GM19463 (cell line): ENCODE measurements at regions not wholly inside any gene's neighbourhood (a gene's known extent, or its start where the extent isn't known, plus 50 kb on each side); places are given as distances from the start of the nearest gene placed in this dataset.
"Not testable (repeated sequence)": the region's sequence is repeated elsewhere in the genome, so short reads cannot be mapped to it uniquely, and the experiment has no call there.

Experiments
- ATAC-seq: cut with Tn5 transposase; IDR thresholded peaks from one replicate; pipeline ENCODE4 v1.9.1; 2021; ENCODE audit warnings: mild to moderate bottlenecking, moderate library complexity; ENCODE audit not compliant: unreplicated experiment

DNA sequence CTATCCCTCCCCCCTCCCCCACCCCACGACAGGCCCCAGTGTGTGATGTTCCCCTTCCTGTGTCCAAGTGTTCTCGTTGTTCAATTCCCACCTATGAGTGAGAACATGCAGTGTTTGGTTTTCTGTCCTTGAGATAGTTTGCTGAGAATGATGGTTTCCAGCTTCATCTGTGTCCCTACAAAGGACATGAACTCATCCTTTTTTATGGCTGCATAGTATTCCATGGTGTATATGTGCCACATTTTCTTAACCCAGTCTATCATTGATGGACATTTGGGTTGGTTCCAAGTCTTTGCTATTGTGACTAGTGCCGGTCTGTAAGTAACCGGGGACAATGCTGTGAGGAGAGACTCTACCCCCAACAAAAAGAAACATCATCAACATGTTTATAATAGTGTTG lies 217.2 kb downstream of the SEC23IP start:
- ATAC-seq = not testable (repeated sequence)

DNA sequence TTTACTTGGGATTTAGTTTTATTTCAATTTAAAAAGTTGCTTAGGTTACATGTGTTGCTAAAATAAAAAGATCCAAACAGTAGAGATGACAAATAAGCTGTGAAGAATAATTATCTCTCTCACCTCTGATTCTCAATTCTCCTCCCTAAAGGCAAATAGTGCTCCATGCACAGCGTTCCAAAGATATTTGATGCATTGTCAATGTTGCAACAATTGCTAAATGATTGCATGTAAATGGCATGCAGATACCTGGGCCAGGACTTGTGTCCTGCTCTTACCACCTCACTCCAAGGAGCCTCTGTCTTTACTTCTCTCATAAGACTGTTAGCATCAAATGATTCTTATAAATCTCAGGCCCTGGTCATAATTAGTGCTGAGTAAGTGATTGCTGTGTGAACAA lies 217.7 kb downstream of the SEC23IP start:
- ATAC-seq = no peak

DNA sequence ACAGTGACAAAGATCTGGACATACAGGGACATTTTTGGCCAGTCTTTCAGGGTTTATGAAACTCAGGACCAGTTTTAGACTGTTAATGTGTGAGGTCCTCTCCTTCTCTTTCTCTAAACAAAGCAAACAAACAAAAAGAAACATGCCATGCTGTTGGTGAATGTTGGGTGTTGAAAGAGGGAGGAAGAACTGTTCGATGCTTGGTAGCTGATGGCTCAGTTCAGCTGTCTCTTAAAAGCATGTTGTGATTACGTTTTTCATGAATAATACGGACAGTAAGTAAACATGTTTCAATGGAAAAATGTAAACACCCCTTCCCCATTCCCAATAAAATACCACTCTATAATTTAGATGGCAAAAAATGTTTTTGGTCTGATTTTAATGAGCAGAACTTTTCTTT lies 219.1 kb downstream of the SEC23IP start:
- ATAC-seq = no peak

DNA sequence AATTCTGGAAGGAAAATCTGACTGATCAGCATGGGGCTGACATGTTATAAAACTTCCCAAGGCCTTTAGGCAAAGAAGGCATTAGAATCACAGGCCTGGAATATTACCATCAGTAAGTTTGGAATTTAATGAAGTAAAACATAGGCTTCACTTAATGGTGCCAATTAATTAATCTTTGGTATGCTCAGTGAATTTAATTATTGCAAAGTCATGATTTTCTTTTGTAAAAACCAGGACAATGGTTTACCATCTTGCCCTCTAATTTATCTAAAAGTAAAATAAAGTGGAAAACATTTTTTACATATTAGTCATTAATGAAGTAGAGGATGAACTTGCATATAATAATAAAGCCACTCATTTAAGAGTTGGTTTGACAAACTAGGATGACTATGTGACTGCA lies 220.3 kb downstream of the SEC23IP start:
- no peak for ATAC-seq

DNA sequence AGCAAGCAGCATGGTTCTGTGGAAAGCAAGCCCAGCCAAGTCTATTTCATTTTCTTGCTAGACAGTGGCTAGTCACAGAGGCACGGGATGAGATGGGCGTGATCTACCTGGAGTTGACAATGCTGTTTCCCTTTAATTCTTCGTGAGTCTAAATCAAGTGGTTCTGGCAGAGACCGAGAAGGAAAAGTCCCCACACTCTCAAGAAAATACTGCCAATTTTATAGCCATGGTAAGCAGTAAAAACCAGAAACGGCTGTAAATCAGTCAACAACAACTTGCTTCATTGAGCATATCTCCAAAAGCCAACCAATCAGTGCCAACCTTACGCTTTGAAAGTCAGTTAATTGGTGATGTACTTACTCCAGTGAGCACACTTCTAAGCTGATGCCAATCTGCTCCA lies 223.4 kb downstream of the SEC23IP start:
- no peak for ATAC-seq

DNA sequence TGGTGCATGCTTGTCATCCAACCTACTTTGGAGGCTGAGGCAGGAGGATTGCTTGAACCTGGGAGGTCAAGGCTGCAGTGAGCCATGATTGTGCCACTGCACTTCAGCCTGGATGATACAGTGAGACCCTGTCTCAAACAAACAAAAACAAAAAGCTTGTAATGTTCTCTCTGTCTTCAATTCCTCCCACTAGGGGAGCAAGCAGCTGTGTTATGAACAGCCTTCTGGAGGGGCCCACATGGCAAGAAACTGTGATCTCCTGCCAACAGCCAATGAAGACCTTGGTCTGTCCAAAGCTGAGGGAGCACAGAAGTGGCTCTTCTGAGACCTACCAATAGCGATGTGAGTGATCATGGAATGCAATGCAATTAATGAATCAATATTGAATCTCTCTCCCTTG lies 229.2 kb downstream of the SEC23IP start:
- ATAC-seq = no peak

DNA sequence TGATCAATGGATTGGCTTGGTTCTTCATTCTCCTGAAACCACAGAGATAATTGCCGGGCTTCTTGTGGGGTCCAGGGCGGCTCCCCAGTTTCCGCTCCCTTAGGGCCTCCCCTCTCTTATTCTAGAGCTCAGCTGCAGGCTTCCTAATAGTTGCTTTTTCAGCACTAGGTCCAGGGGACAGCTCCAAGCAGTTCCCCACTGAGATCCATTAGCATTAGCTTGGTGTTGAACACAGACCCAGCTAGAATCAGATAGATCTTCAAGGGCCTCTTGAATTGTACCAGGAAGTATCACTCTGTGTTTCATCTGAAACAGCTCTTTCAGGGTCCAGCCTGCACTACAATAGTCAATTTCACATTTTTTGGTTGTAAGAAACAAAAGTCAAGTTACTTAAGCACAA lies 238.7 kb downstream of the SEC23IP start:
- no peak for ATAC-seq

DNA sequence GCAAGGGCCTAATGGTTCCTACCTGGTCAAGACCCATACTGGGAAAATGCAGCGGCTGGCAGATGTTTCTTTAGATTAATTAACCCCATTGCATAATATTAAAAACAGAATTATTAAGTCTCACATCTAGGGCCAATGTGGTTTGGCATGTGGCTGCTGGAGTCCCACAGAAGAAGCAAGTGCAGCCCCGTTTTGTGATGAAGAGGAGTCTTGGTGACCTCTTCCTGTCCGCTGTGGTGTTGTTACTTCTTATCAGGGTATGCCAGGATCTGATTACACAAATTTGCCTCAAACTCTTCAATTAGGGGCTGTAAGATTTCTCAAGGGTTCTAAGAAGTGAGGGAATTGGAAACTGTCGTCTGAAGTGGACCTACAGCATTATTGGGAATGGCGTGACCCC lies 240.3 kb downstream of the SEC23IP start:
- ATAC-seq = no peak

DNA sequence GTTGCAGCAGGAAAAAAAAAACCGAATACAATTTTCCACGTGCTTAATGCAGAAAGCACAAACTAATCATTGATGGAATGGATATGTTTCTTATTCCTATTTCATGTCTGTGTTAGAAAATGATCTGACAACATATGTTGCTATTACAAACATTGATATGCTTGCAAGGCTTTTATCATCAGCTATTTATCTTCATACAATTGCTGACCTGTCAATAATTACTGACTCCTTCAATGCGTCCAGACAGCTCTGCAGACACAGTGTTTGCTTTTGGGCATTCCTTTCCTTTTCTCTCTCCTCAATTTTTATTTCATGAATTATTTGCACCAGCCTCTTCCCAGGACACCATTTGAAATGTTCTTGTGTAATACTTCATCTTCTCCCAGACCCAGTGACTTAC lies 246.2 kb downstream of the SEC23IP start:
- ATAC-seq = no peak

DNA sequence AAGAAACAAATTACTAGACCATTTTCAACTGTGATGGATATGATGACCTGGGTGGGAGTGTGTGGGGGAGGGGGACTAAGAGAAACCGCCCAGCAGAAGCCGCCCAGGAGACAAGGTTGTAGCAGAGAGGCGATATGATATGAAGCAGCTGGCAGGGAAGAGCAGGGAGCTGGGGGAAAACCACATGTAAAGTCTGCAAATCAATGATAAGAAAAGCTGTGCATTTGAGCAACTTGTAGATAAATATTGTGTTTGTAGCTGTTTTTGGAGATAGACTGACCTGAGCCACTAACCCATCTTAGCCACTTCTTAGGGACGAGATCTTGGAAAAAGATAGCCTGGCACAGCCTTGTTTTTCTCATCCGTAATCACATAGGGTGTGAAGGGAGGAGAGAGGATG lies 252.6 kb downstream of the SEC23IP start:
- ATAC-seq = no peak

DNA sequence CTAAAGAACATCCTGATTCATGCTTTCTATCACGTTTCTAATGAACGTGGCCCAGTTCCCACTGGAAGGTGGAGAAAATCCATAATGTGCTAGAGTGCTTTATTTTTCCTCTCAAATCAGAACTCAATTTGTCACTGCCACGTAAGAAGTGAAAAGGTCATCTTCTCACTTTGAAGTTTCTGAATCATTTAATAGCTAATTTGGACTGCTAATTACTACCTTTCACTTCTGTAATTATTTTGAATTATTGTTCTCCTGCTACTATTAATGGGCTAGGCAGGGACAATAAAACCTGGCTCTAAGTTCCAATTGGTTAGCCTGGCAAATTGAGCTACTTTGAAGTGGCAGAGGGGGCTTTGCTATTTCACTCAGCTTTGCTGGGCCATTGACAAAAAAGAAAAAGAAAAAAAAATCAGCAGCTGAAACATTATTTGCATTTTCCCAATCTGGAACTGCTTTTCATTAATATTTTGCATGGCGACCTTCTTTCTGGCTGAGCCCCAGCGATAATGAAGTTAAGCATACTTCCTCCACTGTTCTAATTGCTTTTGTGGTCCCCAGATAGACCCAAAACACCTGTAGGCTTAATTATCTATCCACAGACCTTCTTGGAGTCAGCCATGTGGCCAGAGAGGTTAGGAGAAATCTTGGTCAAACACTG lies 264.2 kb downstream of the SEC23IP start:
- no peak for ATAC-seq

DNA sequence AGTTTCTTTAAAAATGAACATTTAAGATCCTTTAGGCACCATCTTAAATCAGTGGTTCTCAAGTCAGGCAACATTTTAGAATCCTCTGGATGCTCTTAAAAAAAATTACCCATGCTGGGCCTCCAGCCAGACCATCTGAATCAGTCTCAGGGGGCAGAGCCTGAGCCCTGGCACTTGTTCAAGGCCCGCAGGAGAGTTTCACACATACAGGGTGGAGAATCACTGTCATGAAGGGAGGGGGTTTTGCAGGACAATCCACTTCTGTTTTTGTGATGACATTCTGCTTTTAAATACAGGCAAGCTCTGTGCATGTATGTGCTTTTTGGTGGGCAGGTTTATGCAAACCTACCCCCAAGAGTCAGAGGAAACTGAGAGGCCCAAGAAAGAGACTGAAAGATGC lies 268.6 kb downstream of the SEC23IP start:
- no peak for ATAC-seq

DNA sequence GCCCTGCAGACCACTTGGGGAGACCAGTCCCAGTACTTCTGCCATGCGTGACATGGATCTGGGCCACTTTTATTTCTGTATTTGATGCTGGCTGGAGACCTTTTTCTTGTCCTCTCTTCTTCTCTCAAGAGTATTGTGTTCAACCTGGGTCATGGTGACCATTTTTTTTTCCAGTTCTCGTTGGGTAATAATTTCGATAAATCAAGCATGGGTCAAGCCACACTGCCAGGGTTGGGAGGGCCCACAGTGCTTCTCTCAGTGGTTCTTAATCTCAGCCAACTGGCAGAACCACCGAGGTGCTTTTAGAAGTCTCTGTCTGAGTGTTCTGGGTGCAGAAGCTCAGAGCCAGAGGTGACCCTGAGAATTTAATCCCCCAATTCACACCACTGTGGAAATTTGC lies 269.9 kb downstream of the SEC23IP start:
- no peak for ATAC-seq

DNA sequence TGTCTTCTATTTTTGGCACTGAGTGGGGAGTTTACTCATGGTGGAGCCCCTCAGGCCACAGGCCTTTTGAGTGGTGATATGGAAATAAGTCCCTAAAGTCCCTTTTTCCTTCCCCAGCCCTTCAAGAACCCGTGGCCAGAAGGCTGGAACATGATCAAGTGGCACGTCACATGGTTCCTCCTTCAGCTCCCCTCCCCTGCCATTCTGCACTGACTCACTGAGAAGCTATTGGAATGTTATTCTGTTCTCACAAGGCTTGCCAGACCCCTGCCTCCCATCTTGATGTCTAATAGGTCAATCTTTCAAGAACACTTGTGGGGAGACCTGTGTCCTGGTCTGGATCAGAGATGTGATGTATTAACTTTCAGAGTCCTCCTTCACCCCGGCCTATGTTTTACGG lies 279.8 kb downstream of the SEC23IP start:
- ATAC-seq = no peak

DNA sequence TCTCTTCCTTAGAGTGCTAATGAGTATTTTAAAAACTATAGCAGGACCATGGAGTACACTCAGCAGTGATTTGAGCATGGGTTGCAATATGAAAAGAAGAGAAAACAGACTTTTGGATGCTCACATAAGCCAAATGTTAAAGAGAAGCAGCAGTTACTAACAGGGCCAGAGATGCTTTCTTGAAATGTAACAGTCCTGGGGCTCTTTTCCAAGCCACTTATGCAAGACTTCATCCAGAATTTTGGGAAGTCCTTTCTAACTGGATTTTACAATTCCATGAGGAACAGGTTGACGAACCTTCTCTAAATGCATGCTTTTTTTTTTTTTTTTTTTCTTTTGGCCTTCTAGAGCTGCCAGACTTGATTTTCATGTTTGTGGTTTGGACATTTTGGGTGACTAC lies 282.0 kb downstream of the SEC23IP start:
- no peak for ATAC-seq

DNA sequence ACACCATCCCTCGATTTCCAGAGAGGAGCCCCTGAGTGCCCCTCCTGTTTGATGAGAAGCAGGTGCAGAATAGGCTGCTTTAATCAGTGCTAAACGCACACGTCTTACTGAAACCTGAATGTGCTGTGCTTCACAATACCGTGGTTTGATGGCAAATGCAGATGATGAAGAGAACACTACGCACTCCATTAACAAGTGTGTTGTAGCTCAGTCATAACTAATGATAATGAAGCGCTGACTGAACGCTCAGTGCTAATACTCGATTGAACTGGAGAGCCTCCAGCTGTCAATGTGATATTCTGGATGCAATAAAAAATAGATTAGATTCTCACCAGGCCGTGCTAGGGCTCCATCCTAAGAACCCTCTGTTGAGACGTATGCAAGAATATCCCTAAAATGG lies 279.7 kb upstream of the PLPP4 start:
- ATAC-seq = no peak

DNA sequence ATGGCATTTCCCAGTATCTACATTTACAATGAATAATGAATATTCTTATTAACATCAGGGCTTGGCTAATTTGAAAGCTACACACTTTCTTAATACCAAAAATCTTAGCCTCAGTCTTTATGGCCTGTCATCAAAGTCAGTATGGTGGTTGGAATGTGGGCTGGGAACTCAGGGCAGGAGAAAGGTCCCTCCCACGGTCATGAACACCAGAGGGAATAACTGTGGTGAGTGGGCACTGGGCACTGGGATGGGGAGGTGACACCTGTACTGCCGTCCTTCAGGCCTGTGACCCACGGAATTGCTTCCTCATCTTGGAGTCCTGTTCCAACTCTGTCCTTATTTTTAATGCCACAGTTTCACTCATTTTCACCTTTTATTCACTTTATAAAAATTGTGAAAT lies 276.9 kb upstream of the PLPP4 start:
- no peak for ATAC-seq

DNA sequence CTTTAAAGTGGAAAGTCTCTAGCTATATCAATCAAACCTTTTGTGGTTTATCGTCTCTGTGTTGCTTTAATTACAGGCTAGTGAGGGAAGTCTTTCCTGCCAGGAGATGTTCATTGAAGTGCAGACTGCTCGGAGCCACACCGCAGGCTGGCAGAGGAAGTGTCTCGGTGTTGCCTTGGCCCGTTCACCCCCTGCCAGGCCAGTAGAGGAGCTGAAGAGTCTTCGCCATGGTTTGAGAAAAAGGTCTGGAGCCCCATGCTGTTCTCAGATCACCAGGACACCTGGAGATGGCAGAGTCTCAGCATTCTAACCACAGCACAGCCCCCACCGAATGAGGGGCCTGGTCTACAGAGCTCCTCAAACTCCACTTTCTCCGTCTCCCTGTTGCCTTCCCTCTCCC lies 275.9 kb upstream of the PLPP4 start:
- ATAC-seq = no peak

DNA sequence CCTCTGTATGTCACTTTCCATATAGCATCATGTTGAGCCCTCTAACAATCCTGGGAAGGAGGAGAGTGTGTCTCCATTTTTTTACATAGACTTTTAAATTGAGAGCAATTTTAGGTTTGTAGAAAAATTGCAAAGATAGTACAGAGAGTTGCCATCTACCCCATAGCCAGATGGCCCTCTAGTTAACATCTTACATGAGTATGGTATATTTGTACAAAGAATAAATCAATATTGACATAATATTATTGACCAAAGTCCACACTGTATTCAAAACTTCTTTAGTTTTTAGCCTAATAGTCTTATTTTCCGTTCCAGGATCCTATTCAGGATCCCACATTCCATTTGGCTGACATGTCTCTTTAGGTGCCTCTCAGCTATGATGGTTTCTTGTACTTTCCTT lies 274.6 kb upstream of the PLPP4 start:
- ATAC-seq = no peak

DNA sequence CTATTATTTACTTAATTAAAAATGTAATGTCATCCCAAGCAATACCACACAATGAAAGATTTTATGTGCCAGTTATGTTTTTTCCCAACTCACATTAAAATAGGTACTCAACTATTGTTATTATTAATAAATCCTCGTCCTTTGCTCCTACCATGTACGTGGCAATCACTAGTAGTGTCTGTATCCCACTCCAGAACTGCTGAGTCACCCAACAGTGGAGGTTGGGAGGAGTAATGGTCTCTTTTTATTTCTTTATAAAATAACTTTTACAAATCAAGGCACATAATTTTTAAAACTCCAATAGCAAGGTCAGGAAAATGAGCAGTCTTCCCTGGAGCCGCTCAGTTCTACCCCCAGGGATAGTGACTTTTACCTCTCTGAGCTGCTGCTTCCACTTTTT lies 273.5 kb upstream of the PLPP4 start:
- no peak for ATAC-seq

DNA sequence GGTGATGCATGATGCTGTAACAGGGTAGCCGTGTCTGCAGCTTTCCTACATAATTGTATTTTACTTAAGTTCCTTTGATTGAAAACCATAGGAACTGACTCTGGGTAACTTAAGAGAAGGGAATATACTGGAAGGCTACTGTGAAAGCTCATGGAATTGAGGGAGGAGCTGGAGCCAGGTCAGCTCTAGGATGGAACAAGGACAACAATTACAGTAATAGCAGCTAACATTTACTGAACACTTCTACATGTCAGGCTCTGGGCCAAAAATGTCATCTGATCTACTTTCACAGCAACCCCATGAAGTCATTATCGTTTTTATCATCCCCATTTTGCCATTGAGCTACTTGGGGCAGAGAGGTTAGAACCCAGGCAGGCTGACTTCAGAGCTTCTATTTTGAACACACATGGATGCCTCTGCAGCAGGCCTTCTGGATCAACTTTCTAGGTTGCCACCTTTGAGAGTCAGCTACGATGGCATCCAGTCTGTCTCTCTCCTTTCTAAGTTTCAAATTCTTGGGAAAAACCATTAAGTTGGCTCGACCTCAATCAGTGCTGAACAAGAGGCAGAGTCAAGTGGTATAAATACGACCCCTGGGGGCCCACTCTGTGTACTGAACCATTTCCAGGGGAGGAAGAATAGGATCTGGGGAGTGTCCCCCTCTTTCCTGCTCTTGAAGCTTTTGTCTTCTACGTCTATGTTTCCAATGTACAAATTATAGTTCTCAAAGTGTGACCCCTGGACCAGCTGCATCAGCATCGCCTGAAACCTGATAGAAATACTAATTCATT lies 272.3 kb upstream of the PLPP4 start:
- no peak for ATAC-seq

DNA sequence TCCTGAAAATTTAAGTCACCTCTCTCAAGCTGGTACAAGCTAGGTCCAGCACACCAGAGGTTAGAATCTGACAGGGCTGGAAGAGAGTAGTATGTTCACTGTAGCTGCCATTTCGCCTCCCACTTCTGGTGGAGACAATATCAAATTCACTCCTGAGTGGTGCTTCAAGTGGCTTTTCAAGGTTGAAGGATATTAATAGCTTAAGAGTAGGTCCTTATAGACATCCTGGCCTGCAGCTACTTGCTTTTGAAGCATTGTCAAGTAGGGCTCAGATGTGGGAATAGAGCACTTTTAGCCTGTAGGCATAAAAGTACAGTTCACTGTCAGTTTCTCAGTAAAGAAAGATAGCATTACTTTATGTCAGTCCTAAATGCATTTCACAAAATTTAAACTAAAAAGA lies 270.5 kb upstream of the PLPP4 start:
- no peak for ATAC-seq

DNA sequence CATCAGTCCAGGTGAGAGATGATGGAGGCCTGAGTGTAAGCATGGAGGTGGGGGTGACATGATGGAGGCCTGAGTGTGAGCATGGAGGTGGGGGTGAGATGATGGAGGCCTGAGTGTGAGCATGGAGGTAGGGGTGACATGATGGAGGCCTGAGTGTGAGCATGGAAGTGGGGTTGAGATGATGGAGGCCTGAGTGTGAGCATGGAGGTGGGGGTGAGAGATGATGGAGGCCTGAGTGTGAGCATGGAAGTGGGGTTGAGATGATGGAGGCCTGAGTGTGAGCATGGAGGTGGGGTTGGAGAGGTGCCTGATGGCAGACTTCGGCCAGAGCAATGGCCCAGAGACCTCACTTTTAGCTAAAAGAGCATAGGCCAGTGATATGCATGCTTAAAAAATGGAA lies 269.9 kb upstream of the PLPP4 start:
- ATAC-seq = not testable (repeated sequence)
